Smooth muscle cell (in vitro differentiated cells): ENCODE measurements at regions not wholly inside any gene's neighbourhood (a gene's known extent, or its start where the extent isn't known, plus 50 kb on each side); places are given as distances from the start of the nearest gene placed in this dataset.

Experiments
- DNase-seq: peaks from one replicate; lab custom pipeline; 2025; ENCODE audit not compliant: unreplicated experiment; lab: John Stamatoyannopoulos, UW
- H2AFZ ChIP-seq: fragments of 200-600 bp; sonication (generic); 2 replicates; pipeline ENCODE4 v1.6.0; 2016; ENCODE audit warnings: antibody characterized with exemption, low read depth, mild to moderate bottlenecking
- H3F3A ChIP-seq: fragments of 200-600 bp; sonication (generic); 2 replicates; pipeline ENCODE4 v1.6.0; 2017; ENCODE audit warnings: antibody characterized with exemption, low read depth
- H3K27ac ChIP-seq: fragments of 200-600 bp; sonication (generic); 2 replicates; pipeline ENCODE4 v1.5.1; 2016; ENCODE audit warnings: low read depth, mild to moderate bottlenecking
- H3K27me3 ChIP-seq: fragments of 200-600 bp; sonication (generic); 2 replicates; pipeline ENCODE4 v1.6.1; 2016; ENCODE audit warnings: low read depth, mild to moderate bottlenecking
- H3K36me3 ChIP-seq: fragments of 200-600 bp; sonication (generic); 2 replicates; pipeline ENCODE4 v1.5.1; 2016; ENCODE audit warnings: low read depth
- H3K4me1 ChIP-seq: fragments of 200-600 bp; sonication (generic); 2 replicates; pipeline ENCODE4 v1.5.1; 2016; ENCODE audit warnings: low read depth
- H3K4me2 ChIP-seq: fragments of 200-600 bp; sonication (generic); 2 replicates; pipeline ENCODE4 v1.6.0; 2016; ENCODE audit warnings: mild to moderate bottlenecking
- H3K4me3 ChIP-seq: fragments of 200-600 bp; sonication (generic); 2 replicates; pipeline ENCODE4 v1.5.1; 2016; ENCODE audit warnings: mild to moderate bottlenecking
- H3K79me2 ChIP-seq: fragments of 200-600 bp; sonication (generic); 2 replicates; pipeline ENCODE4 v1.6.0; 2016; ENCODE audit warnings: low read depth, mild to moderate bottlenecking
- H3K9ac ChIP-seq: fragments of 200-600 bp; sonication (generic); 2 replicates; pipeline ENCODE4 v1.6.0; 2016; ENCODE audit warnings: low read depth
- H3K9me3 ChIP-seq: fragments of 200-600 bp; sonication (generic); replicated peaks from 2 replicates; pipeline ENCODE4 v1.5.1; 2016; ENCODE audit warnings: low read depth
- H4K20me1 ChIP-seq: fragments of 200-600 bp; sonication (generic); 2 replicates; pipeline ENCODE4 v1.6.0; 2016; ENCODE audit warnings: low read depth
- WGBS: methylation state at CpG from one replicate; pipeline ENCODE4 v1.1.7; 2016; ENCODE audit warnings: low lambda C conversion rate; 5-methylcytosine and 5-hydroxymethylcytosine counted together
- TF ChIP-seq, protein P1 (sequence below): fragments of 200-600 bp; sonication (generic); IDR thresholded peaks from 2 replicates; pipeline ENCODE4 v1.5.1; 2017; ENCODE audit warnings: borderline replicate concordance, mild to moderate bottlenecking, antibody characterized with exemption; ENCODE audit not compliant: insufficient read depth, poor library complexity, severe bottlenecking

DNA sequence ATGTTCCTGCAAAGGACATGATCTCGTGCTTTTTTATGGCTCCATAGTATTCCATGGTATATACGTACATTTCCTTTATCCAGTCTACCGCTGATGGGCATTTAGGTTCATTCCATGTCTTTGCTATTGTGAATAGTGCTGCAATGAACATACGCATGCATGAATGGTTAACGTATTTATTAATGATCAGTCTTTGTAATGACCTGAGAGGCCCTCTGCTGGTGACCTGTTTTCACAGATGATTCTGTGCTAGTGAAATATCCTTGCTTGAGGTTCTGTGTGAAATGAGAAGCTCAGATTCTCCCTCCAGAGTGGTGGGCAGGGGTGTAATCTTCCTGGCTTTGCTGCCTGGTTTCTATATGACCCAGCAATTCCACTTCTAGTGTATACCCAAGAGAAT, 160.2 kb upstream of the RASGRP1 start:
- peaks cover 9% of the 10 kb centered on the region for H3K27me3 ChIP-seq
- H3K79me2 ChIP-seq, result no peaks in the 10 kb centered on the region
- H3K4me1 ChIP-seq, result no peaks in the 10 kb centered on the region
- no peaks in the 10 kb centered on the region for H3K9me3 ChIP-seq
- 92% methylated on average over 5 of the region's 5 CpGs for WGBS
- no peak overlapping the region for H3K9ac ChIP-seq
- H3F3A ChIP-seq, result no peaks in the 10 kb centered on the region
- no peak overlapping the region for H3K4me2 ChIP-seq
- no peak overlapping the region for H3K27ac ChIP-seq
- H4K20me1 ChIP-seq, result no peaks in the 10 kb centered on the region
- no peak for DNase-seq
- no peak overlapping the region for H2AFZ ChIP-seq
- H3K36me3 ChIP-seq, result no peaks in the 10 kb centered on the region
- no peak overlapping the region for H3K4me3 ChIP-seq
- TF ChIP-seq, protein P1, sequence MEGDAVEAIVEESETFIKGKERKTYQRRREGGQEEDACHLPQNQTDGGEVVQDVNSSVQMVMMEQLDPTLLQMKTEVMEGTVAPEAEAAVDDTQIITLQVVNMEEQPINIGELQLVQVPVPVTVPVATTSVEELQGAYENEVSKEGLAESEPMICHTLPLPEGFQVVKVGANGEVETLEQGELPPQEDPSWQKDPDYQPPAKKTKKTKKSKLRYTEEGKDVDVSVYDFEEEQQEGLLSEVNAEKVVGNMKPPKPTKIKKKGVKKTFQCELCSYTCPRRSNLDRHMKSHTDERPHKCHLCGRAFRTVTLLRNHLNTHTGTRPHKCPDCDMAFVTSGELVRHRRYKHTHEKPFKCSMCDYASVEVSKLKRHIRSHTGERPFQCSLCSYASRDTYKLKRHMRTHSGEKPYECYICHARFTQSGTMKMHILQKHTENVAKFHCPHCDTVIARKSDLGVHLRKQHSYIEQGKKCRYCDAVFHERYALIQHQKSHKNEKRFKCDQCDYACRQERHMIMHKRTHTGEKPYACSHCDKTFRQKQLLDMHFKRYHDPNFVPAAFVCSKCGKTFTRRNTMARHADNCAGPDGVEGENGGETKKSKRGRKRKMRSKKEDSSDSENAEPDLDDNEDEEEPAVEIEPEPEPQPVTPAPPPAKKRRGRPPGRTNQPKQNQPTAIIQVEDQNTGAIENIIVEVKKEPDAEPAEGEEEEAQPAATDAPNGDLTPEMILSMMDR, result no peak

DNA sequence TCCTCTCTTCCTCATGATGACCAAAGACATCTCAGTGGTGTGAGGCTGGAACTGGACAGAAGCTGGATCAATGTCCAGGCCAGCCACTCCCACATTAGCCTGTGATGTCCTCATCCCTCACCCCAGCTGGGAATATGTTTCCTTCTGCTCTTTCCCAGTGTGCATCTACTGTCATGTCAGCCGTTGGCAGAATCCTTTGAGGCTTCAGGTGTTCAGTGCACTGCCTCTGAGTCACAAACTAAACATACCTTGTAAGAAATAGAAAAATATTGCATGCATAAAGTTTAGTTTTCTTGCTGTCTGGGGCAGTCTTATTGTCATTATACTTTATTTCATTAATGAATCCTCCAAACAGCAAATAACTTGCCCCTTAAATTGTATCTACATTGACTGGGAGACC, 161.6 kb upstream of the RASGRP1 start:
- Histone ChIP-seq H3K4me3 (no peak overlapping the region), H3K36me3 (no peaks in the 10 kb centered on the region), H3K9me3 (no peaks in the 10 kb centered on the region), H4K20me1 (no peaks in the 10 kb centered on the region), H3K4me1 (no peaks in the 10 kb centered on the region), H3K27me3 (peaks cover 13% of the 10 kb centered on the region), H3K9ac (no peak overlapping the region), H3F3A (no peaks in the 10 kb centered on the region), H3K4me2 (no peak overlapping the region), H3K27ac (no peak overlapping the region), H2AFZ (no peak overlapping the region), H3K79me2 (no peaks in the 10 kb centered on the region)
- no peak for DNase-seq
- 83% methylated on average over 1 of the region's 1 CpG for WGBS
- TF ChIP-seq, protein P1, result no peak

DNA sequence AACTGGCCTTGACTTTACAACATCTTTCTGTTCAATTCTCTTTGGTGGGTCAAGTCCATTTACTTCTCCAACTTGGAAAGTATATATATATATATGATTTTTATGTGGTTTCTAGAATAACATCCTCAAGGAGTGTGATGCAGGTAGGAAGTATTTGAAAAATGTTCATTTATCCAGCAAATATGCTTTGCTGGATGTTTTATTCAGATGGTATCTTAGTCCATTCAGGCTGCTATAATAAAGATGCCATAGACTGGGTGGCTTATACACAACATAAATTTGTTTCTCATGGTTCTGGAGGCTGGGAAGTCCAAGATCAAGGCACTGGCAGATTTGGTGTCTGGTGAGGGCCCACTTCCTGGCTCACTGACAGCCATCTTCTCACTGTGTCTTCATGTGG, 168.7 kb upstream of the RASGRP1 start:
- no peak for DNase-seq
- peaks cover 24% of the 10 kb centered on the region for H3K27me3 ChIP-seq
- H2AFZ ChIP-seq, result no peak overlapping the region

DNA sequence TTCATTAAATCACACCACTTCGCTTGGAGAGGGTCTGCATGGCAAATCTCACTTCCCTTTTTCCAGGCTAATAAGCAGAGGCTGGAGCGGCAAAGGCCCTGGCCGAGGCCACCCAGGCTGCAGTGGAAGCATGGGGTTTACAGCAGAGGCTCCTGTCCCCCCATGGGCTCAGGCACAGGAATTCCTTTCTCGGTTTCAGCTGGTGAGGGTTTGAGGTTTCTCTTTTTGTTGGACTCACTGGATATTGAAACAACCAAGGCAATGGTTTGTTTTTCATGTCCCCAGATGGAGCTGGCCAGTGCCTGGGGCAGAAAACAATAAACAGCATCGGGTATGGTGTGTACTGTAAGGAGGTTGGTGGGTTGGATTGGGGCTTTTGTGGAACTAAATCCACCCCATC, 175.6 kb upstream of the RASGRP1 start:
- Histone ChIP-seq H3K4me3 (no peak overlapping the region), H4K20me1 (no peaks in the 10 kb centered on the region), H3F3A (peaks cover 3% of the 10 kb centered on the region), H3K4me2 (no peak overlapping the region), H3K36me3 (no peaks in the 10 kb centered on the region), H3K9ac (no peak overlapping the region), H3K9me3 (no peaks in the 10 kb centered on the region), H3K79me2 (no peaks in the 10 kb centered on the region), H3K27ac (no peak overlapping the region), H3K4me1 (no peaks in the 10 kb centered on the region), H2AFZ (no peak overlapping the region), H3K27me3 (peaks cover 19% of the 10 kb centered on the region)
- WGBS, result 81% methylated on average over 5 of the region's 5 CpGs
- TF ChIP-seq, protein P1, result no peak
- no peak for DNase-seq

More for the DNA sequence above, 168.7 kb upstream of the RASGRP1 start:
- Histone ChIP-seq H3K9me3 (no peaks in the 10 kb centered on the region), H4K20me1 (no peaks in the 10 kb centered on the region), H3K9ac (no peak overlapping the region), H3K36me3 (no peaks in the 10 kb centered on the region), H3K27ac (no peak overlapping the region), H3F3A (no peaks in the 10 kb centered on the region), H3K4me2 (no peak overlapping the region), H3K4me1 (no peaks in the 10 kb centered on the region), H3K79me2 (no peaks in the 10 kb centered on the region), H3K4me3 (no peak overlapping the region)
- TF ChIP-seq, protein P1, result no peak
